WTC11 (cell line): ENCODE measurements at regions not wholly inside any gene's neighbourhood (a gene's known extent, or its start where the extent isn't known, plus 50 kb on each side); places are given as distances from the start of the nearest gene placed in this dataset.
"Not testable (repeated sequence)": the region's sequence is repeated elsewhere in the genome, so short reads cannot be mapped to it uniquely, and the experiment has no call there.

Experiments
- ATAC-seq: fragments of 200-7000 bp; cut with Tn5 transposase; 2 replicates; pipeline ENCODE4 v1.10.0; 2021; ENCODE audit warnings: mild to moderate bottlenecking, moderate library complexity
- CTCF ChIA-PET: fragments of 300-600 bp; sonication (Branson Sonifier 250); formaldehyde crosslinking; loops from one replicate; lab custom pipeline; 2021; ENCODE audit warnings: antibody characterized with exemption; lab: Charles Lee
- POLR2A ChIA-PET: fragments of 350-600 bp; sonication (Branson Sonifier 250); formaldehyde crosslinking; loops from one replicate; lab custom pipeline; 2021; ENCODE audit warnings: antibody characterized with exemption; lab: Charles Lee
- DNase-seq: peaks from one replicate; pipeline ENCODE4 v3.0.0; 2021; ENCODE audit warnings: low spot score
- H3K27ac Mint-ChIP-seq: 2 replicates; pipeline ENCODE4 v1.8.0; 2021; ENCODE audit warnings: mixed read lengths
- H3K27me3 Mint-ChIP-seq: 2 replicates; pipeline ENCODE4 v1.8.0; 2021; ENCODE audit warnings: low read depth, mild to moderate bottlenecking, moderate library complexity, mixed read lengths
- H3K36me3 Mint-ChIP-seq: 2 replicates; pipeline ENCODE4 v1.8.0; 2021; ENCODE audit warnings: mixed read lengths
- H3K4me1 Mint-ChIP-seq: 2 replicates; pipeline ENCODE4 v1.8.0; 2022; ENCODE audit warnings: mixed read lengths
- H3K4me3 Mint-ChIP-seq: 2 replicates; pipeline ENCODE4 v1.8.0; 2021; ENCODE audit warnings: mild to moderate bottlenecking, moderate library complexity, mixed read lengths
- H3K9me3 Mint-ChIP-seq: 2 replicates; pipeline ENCODE4 v1.8.0; 2021; ENCODE audit warnings: mixed read lengths
- ATF1 ChIP-seq: sonication (generic); formaldehyde crosslinking; IDR thresholded peaks from 2 replicates; pipeline ENCODE4 v1.8.1; 2023; ENCODE audit warnings: mild to moderate bottlenecking, moderate library complexity, missing genetic modification reagents
- EMX1 ChIP-seq: fragments of 250-450 bp; sonication (Bioruptor Pico); IDR thresholded peaks from 2 replicates; pipeline ENCODE4 v1.8.0; 2021; ENCODE audit warnings: mild to moderate bottlenecking
- ESRRA ChIP-seq: sonication (generic); formaldehyde crosslinking; IDR thresholded peaks from 2 replicates; pipeline ENCODE4 v1.8.1; 2022; ENCODE audit warnings: mild to moderate bottlenecking, missing genetic modification reagents, borderline replicate concordance
- GABPB1 ChIP-seq: sonication (generic); formaldehyde crosslinking; IDR thresholded peaks from 2 replicates; pipeline ENCODE4 v1.8.1; 2023; ENCODE audit warnings: mild to moderate bottlenecking, missing genetic modification reagents
- MXD4 ChIP-seq: fragments of 250-450 bp; sonication (Bioruptor Pico); IDR thresholded peaks from 2 replicates; pipeline ENCODE4 v1.8.0; 2021; ENCODE audit warnings: mild to moderate bottlenecking, moderate library complexity, borderline replicate concordance
- NFATC4 ChIP-seq: fragments of 250-450 bp; sonication (Bioruptor Pico); IDR thresholded peaks from 2 replicates; pipeline ENCODE4 v1.9.0; 2021; ENCODE audit warnings: mild to moderate bottlenecking
- NR2C2 ChIP-seq: sonication (generic); formaldehyde crosslinking; IDR thresholded peaks from 2 replicates; pipeline ENCODE4 v1.8.0; 2022; ENCODE audit warnings: mild to moderate bottlenecking, missing genetic modification reagents
- PREB ChIP-seq: sonication (generic); formaldehyde crosslinking; IDR thresholded peaks from 2 replicates; pipeline ENCODE4 v1.8.1; 2022; ENCODE audit warnings: mild to moderate bottlenecking, missing genetic modification reagents, moderate library complexity, borderline replicate concordance
- SOX15 ChIP-seq: fragments of 250-450 bp; sonication (Bioruptor Pico); IDR thresholded peaks from 2 replicates; pipeline ENCODE4 v1.9.0; 2021; ENCODE audit warnings: mild to moderate bottlenecking
- SP1 ChIP-seq: sonication (generic); formaldehyde crosslinking; conservative IDR thresholded peaks from 2 replicates; pipeline ENCODE4 v1.8.1; 2022; ENCODE audit warnings: missing genetic modification reagents
- TP53 ChIP-seq: sonication (generic); formaldehyde crosslinking; IDR thresholded peaks from 2 replicates; pipeline ENCODE4 v1.8.1; 2023; ENCODE audit warnings: mild to moderate bottlenecking, missing genetic modification reagents
- ZBTB43 ChIP-seq: sonication (generic); formaldehyde crosslinking; IDR thresholded peaks from 2 replicates; pipeline ENCODE4 v1.8.1; 2023; ENCODE audit warnings: mild to moderate bottlenecking, missing genetic modification reagents
- ZNF138 ChIP-seq: sonication (generic); formaldehyde crosslinking; conservative IDR thresholded peaks from 2 replicates; pipeline ENCODE4 v1.8.1; 2022; ENCODE audit warnings: mild to moderate bottlenecking, moderate library complexity, missing genetic modification reagents
- ZNF671 ChIP-seq: fragments of 250-450 bp; sonication (Bioruptor Pico); IDR thresholded peaks from 2 replicates; pipeline ENCODE4 v1.8.0; 2021; ENCODE audit warnings: mild to moderate bottlenecking
- TF ChIP-seq, protein P1 (sequence below): sonication (generic); formaldehyde crosslinking; conservative IDR thresholded peaks from 2 replicates; pipeline ENCODE4 v1.8.1; 2022; ENCODE audit warnings: mild to moderate bottlenecking, missing genetic modification reagents
- TF ChIP-seq, protein P2 (sequence below): fragments of 200-600 bp; IDR thresholded peaks from 2 replicates; pipeline ENCODE4 v1.8.0; 2022; ENCODE audit warnings: antibody characterized with exemption
- TF ChIP-seq, protein P3 (sequence below): sonication (generic); formaldehyde crosslinking; IDR thresholded peaks from 2 replicates; pipeline ENCODE4 v1.8.1; 2023; ENCODE audit warnings: mild to moderate bottlenecking, missing genetic modification reagents, moderate library complexity
- TF ChIP-seq, protein P4 (sequence below): fragments of 250-450 bp; sonication (Bioruptor Pico); IDR thresholded peaks from 2 replicates; pipeline ENCODE4 v1.9.0; 2021; ENCODE audit warnings: moderate library complexity, mild to moderate bottlenecking, inconsistent platforms, borderline replicate concordance
- TF ChIP-seq, protein P5 (sequence below): sonication (generic); formaldehyde crosslinking; IDR thresholded peaks from 2 replicates; pipeline ENCODE4 v1.8.0; 2023; ENCODE audit warnings: mild to moderate bottlenecking, missing genetic modification reagents

GRCh38 chr2:187617905-187618304, 63.7 kb upstream of the TFPI start:
- no peak overlapping the region for H3K4me3 Mint-ChIP-seq
- no peaks in the 10 kb centered on the region for H3K36me3 Mint-ChIP-seq
- DNase-seq (no peak), ATAC-seq (no peak)
- POLR2A ChIA-PET, result no interaction called here
- TF ChIP-seq EMX1 (CRISPR knock-in tag) (no peak), MXD4 (no peak)
- TF ChIP-seq, protein P1, sequence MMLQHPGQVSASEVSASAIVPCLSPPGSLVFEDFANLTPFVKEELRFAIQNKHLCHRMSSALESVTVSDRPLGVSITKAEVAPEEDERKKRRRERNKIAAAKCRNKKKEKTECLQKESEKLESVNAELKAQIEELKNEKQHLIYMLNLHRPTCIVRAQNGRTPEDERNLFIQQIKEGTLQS (CRISPR knock-in tag), result no peak
- H3K27me3 Mint-ChIP-seq, result peaks cover 4% of the 10 kb centered on the region
- H3K9me3 Mint-ChIP-seq, result peaks cover 3% of the 10 kb centered on the region; the same call in 1 of the 2 replicates
- CTCF ChIA-PET, result interaction anchor here (1.0 to 1.6 kb wide), 3 partner anchors 35 to 118 kb away, joined by 3 to 6 read pairs (median 3); no protein-coding TSS in a partner anchor
- peaks cover 65% of the 10 kb centered on the region for H3K4me1 Mint-ChIP-seq
- H3K27ac Mint-ChIP-seq, result no peak overlapping the region

DNA sequence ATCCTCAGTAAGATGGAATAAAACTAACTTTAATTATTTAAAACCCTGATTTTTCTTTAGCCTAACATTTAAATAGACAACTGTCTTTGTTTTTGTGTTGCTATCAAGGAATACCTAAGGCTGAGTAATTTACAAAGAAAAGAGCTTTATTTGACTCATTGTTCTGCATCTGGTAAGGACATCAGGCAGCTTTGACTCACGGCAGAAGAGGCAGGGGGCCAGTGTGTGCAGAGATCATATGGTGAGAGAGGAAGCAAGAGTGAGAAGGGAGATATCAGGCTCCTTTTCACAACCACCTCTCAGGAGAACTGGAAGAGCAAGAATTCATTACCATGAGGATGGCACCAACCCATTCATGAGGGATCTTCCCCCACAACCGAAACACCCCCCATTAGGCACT, 64.6 kb upstream of the TFPI start:
- Mint-ChIP-seq H3K4me1 (peaks cover 65% of the 10 kb centered on the region), H3K27ac (no peak overlapping the region), H3K9me3 (peaks cover 3% of the 10 kb centered on the region; the same call in 1 of the 2 replicates), H3K27me3 (peaks cover 2% of the 10 kb centered on the region; the same call in 1 of the 2 replicates), H3K36me3 (no peaks in the 10 kb centered on the region), H3K4me3 (no peak overlapping the region)
- peak; percentile 78 for ATAC-seq
- TF ChIP-seq ATF1 (CRISPR knock-in tag), result no peak
- no peak for DNase-seq
- POLR2A ChIA-PET, result no interaction called here
- CTCF ChIA-PET, result interaction anchor here (1.0 to 1.6 kb wide), 3 partner anchors 36 to 119 kb away, joined by 3 to 6 read pairs (median 3); no protein-coding TSS in a partner anchor

DNA sequence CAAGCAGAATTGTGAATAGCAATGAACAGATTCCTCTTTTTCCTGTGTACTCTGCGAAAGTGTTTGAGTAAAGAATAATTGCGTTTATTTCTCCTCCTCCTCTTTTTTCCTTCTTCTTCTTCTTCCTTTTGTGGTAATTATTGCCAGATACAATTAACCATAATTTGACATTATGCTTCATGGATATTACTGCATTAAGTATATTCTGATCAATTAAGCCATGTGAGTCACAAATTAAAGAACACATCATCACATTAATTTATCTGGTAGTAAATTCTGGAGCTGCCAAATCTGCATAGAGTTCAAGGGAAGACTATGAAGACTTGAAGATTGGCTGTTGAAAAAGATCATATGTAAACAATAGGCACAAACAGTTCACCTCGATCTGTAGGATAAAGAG, 72.9 kb upstream of the TFPI start:
- POLR2A ChIA-PET, result no interaction called here
- H3K27me3 Mint-ChIP-seq, result peaks cover 18% of the 10 kb centered on the region
- H3K9me3 Mint-ChIP-seq, result peaks cover 31% of the 10 kb centered on the region
- no peak overlapping the region for H3K27ac Mint-ChIP-seq
- TF ChIP-seq ZBTB43 (CRISPR knock-in tag) (no peak), TP53 (CRISPR knock-in tag) (no peak), PREB (no peak), SP1 (CRISPR knock-in tag) (no peak), ATF1 (CRISPR knock-in tag) (no peak), ZNF671 (CRISPR knock-in tag) (no peak), SOX15 (CRISPR knock-in tag) (no peak), GABPB1 (no peak), ZNF138 (CRISPR knock-in tag) (no peak), NR2C2 (no peak), NFATC4 (CRISPR knock-in tag) (no peak), ESRRA (no peak)
- TF ChIP-seq, protein P2, sequence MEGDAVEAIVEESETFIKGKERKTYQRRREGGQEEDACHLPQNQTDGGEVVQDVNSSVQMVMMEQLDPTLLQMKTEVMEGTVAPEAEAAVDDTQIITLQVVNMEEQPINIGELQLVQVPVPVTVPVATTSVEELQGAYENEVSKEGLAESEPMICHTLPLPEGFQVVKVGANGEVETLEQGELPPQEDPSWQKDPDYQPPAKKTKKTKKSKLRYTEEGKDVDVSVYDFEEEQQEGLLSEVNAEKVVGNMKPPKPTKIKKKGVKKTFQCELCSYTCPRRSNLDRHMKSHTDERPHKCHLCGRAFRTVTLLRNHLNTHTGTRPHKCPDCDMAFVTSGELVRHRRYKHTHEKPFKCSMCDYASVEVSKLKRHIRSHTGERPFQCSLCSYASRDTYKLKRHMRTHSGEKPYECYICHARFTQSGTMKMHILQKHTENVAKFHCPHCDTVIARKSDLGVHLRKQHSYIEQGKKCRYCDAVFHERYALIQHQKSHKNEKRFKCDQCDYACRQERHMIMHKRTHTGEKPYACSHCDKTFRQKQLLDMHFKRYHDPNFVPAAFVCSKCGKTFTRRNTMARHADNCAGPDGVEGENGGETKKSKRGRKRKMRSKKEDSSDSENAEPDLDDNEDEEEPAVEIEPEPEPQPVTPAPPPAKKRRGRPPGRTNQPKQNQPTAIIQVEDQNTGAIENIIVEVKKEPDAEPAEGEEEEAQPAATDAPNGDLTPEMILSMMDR, result no peak
- TF ChIP-seq, protein P3, sequence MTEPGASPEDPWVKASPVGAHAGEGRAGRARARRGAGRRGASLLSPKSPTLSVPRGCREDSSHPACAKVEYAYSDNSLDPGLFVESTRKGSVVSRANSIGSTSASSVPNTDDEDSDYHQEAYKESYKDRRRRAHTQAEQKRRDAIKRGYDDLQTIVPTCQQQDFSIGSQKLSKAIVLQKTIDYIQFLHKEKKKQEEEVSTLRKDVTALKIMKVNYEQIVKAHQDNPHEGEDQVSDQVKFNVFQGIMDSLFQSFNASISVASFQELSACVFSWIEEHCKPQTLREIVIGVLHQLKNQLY, result no peak
- TF ChIP-seq, protein P4, sequence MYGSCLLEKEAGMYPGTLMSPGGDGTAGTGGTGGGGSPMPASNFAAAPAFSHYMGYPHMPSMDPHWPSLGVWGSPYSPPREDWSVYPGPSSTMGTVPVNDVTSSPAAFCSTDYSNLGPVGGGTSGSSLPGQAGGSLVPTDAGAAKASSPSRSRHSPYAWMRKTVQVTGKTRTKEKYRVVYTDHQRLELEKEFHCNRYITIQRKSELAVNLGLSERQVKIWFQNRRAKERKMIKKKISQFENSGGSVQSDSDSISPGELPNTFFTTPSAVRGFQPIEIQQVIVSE (CRISPR knock-in tag), result no peak
- TF ChIP-seq, protein P5, sequence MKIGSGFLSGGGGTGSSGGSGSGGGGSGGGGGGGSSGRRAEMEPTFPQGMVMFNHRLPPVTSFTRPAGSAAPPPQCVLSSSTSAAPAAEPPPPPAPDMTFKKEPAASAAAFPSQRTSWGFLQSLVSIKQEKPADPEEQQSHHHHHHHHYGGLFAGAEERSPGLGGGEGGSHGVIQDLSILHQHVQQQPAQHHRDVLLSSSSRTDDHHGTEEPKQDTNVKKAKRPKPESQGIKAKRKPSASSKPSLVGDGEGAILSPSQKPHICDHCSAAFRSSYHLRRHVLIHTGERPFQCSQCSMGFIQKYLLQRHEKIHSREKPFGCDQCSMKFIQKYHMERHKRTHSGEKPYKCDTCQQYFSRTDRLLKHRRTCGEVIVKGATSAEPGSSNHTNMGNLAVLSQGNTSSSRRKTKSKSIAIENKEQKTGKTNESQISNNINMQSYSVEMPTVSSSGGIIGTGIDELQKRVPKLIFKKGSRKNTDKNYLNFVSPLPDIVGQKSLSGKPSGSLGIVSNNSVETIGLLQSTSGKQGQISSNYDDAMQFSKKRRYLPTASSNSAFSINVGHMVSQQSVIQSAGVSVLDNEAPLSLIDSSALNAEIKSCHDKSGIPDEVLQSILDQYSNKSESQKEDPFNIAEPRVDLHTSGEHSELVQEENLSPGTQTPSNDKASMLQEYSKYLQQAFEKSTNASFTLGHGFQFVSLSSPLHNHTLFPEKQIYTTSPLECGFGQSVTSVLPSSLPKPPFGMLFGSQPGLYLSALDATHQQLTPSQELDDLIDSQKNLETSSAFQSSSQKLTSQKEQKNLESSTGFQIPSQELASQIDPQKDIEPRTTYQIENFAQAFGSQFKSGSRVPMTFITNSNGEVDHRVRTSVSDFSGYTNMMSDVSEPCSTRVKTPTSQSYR (CRISPR knock-in tag), result no peak
- H3K4me3 Mint-ChIP-seq, result no peak overlapping the region
- DNase-seq (no peak), ATAC-seq (no peak)
- CTCF ChIA-PET, result no interaction called here
- H3K36me3 Mint-ChIP-seq, result peaks cover 23% of the 10 kb centered on the region
- H3K4me1 Mint-ChIP-seq, result peaks cover 36% of the 10 kb centered on the region

DNA sequence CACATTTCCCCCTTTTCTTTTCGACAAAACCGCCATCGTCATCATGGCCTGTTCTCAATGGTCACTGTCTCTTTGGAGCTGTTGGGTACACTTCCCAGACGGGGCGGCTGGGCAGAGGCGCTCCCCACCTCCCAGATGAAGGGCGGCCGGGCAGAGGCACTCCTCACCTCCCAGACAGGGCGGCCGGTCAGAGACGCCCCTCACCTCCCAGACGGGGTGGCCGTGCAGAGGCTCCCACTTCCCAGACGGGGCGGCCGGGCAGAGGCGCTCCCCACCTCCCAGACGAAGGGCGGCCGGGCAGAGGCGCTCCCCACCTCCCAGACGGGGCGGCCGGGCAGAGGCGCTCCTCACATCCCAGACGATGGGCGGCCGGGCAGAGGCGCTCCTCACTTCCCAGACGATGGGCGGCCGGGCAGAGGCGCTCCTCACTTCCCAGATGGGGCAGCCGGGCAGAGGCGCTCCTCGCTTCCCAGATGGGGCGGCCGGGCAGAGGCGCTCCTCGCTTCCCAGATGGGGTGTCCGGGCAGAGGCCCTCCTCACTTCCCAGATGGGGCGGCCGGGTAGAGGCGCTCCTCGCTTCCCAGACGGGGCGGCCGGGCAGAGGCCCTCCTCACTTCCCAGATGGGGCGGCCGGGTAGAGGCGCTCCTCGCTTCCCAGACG, 82.6 kb upstream of the TFPI start:
- DNase-seq, ATAC-seq, H3K27me3 Mint-ChIP-seq, H3K4me1 Mint-ChIP-seq, POLR2A ChIA-PET, H3K4me3 Mint-ChIP-seq, CTCF ChIA-PET, H3K27ac Mint-ChIP-seq: not testable (repeated sequence)
- H3K36me3 Mint-ChIP-seq, result peaks cover 37% of the 10 kb centered on the region
- peaks cover 41% of the 10 kb centered on the region for H3K9me3 Mint-ChIP-seq

GRCh38 chr2:187637392-187637740, 83.1 kb upstream of the TFPI start:
- ATAC-seq, H3K27ac Mint-ChIP-seq, H3K27me3 Mint-ChIP-seq, POLR2A ChIA-PET, H3K4me1 Mint-ChIP-seq, H3K4me3 Mint-ChIP-seq, CTCF ChIA-PET, DNase-seq: not testable (repeated sequence)
- Mint-ChIP-seq H3K36me3 (peaks cover 37% of the 10 kb centered on the region), H3K9me3 (peaks cover 41% of the 10 kb centered on the region)
